Fibroblast of pulmonary artery (primary cell): ENCODE measurements at regions not wholly inside any gene's neighbourhood (a gene's known extent, or its start where the extent isn't known, plus 50 kb on each side); places are given as distances from the start of the nearest gene placed in this dataset.
"Not testable (repeated sequence)": the region's sequence is repeated elsewhere in the genome, so short reads cannot be mapped to it uniquely, and the experiment has no call there.

Source experiments
- DNase-seq: peaks from one replicate; pipeline ENCODE4 v3.0.0-alpha.2; 2010; ENCODE audit warnings: low read depth
- H3K4me3 ChIP-seq: replicated peaks from 2 replicates; pipeline ENCODE4 v1.5.1; 2011; ENCODE audit warnings: low read depth, mild to moderate bottlenecking, control low read depth, low read length, moderate library complexity
- CTCF ChIP-seq: IDR thresholded peaks from 2 replicates; pipeline ENCODE4 v1.5.1; 2011; ENCODE audit warnings: mild to moderate bottlenecking, control low read depth, low read length, inconsistent platforms; ENCODE audit errors: missing control alignments

GRCh38 chr6:80605165-80605989 is 498.9 kb downstream of the BCKDHB start:
- peak; percentile 60 for TF ChIP-seq CTCF
- no peak overlapping the region for H3K4me3 ChIP-seq
- DNase-seq = peak; percentile 63

GRCh38 chr6:80603679-80604078 is 497.2 kb downstream of the BCKDHB start:
- no peak for TF ChIP-seq CTCF
- no peak overlapping the region for H3K4me3 ChIP-seq
- DNase-seq = no peak

GRCh38 chr6:80594461-80594860 is 488.0 kb downstream of the BCKDHB start:
- TF ChIP-seq CTCF = no peak
- DNase-seq = no peak
- no peak overlapping the region for H3K4me3 ChIP-seq

- DNase-seq = no peak
- TF ChIP-seq CTCF = no peak
- no peak overlapping the region for H3K4me3 ChIP-seq
Observed at GRCh38 chr6:80592436-80592835, 486.0 kb downstream of the BCKDHB start.

GRCh38 chr6:80586242-80586641 is 479.8 kb downstream of the BCKDHB start:
- TF ChIP-seq CTCF = no peak
- no peak overlapping the region for H3K4me3 ChIP-seq
- DNase-seq = no peak

GRCh38 chr6:80579391-80580023 is 473.0 kb downstream of the BCKDHB start:
- no peak for TF ChIP-seq CTCF

GRCh38 chr6:80573320-80573719 is 466.8 kb downstream of the BCKDHB start:
- not testable (repeated sequence) for DNase-seq, H3K4me3 ChIP-seq

More at GRCh38 chr6:80579391-80580023, 473.0 kb downstream of the BCKDHB start:
- H3K4me3 ChIP-seq = no peak overlapping the region
- no peak for DNase-seq
